ENCODE measurements at regions not wholly inside any gene's neighbourhood (a gene's known extent, or its start where the extent isn't known, plus 50 kb on each side); places are given as distances from the start of the nearest gene placed in this dataset.
"Not testable (repeated sequence)": the region's sequence is repeated elsewhere in the genome, so short reads cannot be mapped to it uniquely, and the experiment has no call there.

GRCh38 chr4:92234393-92235176 lies 69.2 kb upstream of the GRID2 start:
- Histone ChIP-seq H3K9me3 (replicated peaks) (peaks cover 3% of the 10 kb centered on the region; the same call in 1 of the 2 replicates), H3K27ac (peak overlapping the region; percentile 63), H3K36me3 (no peaks in the 10 kb centered on the region), H3K4me1 (peaks cover 21% of the 10 kb centered on the region), H3K4me3 (no peak overlapping the region), H3K27me3 (no peaks in the 10 kb centered on the region)
- peak; percentile 48 to 87 for DNase-seq

- Histone ChIP-seq H3K36me3 (no peaks in the 10 kb centered on the region), H3K27me3 (no peaks in the 10 kb centered on the region), H3K4me3 (no peak overlapping the region), H3K4me1 (peaks cover 21% of the 10 kb centered on the region), H3K27ac (peak overlapping the region; percentile 63; the same call in 1 of the 2 replicates), H3K9me3 (replicated peaks) (peaks cover 7% of the 10 kb centered on the region; the same call in 1 of the 2 replicates)
- DNase-seq: peak in 1 of 2 experiments; percentile 55
Measured at GRCh38 chr4:92235731-92236130, 68.0 kb upstream of the GRID2 start.

GRCh38 chr4:92236877-92237276 lies 66.9 kb upstream of the GRID2 start:
- DNase-seq: no peak
- H3K4me3 ChIP-seq: no peak overlapping the region
- peaks cover 21% of the 10 kb centered on the region for H3K4me1 ChIP-seq
- peaks cover 7% of the 10 kb centered on the region; the same call in 1 of the 2 replicates for H3K9me3 ChIP-seq (replicated peaks)
- H3K36me3 ChIP-seq: no peaks in the 10 kb centered on the region
- no peak overlapping the region for H3K27ac ChIP-seq
- no peaks in the 10 kb centered on the region for H3K27me3 ChIP-seq

- no peaks in the 10 kb centered on the region for H3K36me3 ChIP-seq
- no peaks in the 10 kb centered on the region for H3K27me3 ChIP-seq
- H3K4me1 ChIP-seq: peaks cover 21% of the 10 kb centered on the region
- no peak overlapping the region for H3K4me3 ChIP-seq
- H3K27ac ChIP-seq: no peak overlapping the region
- no peak for DNase-seq
- H3K9me3 ChIP-seq (replicated peaks): peaks cover 7% of the 10 kb centered on the region; the same call in 1 of the 2 replicates
Measured at GRCh38 chr4:92237559-92237958, 66.2 kb upstream of the GRID2 start.

- Histone ChIP-seq H3K4me3 (no peak overlapping the region), H3K27ac (no peak overlapping the region), H3K36me3 (no peaks in the 10 kb centered on the region), H3K9me3 (replicated peaks) (peaks cover 7% of the 10 kb centered on the region; the same call in 1 of the 2 replicates), H3K4me1 (no peaks in the 10 kb centered on the region), H3K27me3 (no peaks in the 10 kb centered on the region)
- no peak for DNase-seq
Measured at GRCh38 chr4:92241094-92241493, 62.7 kb upstream of the GRID2 start.

GRCh38 chr4:92246384-92246783 lies 57.4 kb upstream of the GRID2 start:
- Histone ChIP-seq H3K27ac (no peak overlapping the region), H3K36me3 (no peaks in the 10 kb centered on the region), H3K9me3 (replicated peaks) (no peaks in the 10 kb centered on the region), H3K4me1 (no peaks in the 10 kb centered on the region), H3K27me3 (no peaks in the 10 kb centered on the region), H3K4me3 (no peak overlapping the region)
- no peak for DNase-seq

GRCh38 chr4:92249541-92249940 lies 54.2 kb upstream of the GRID2 start:
- Histone ChIP-seq H3K27me3 (no peaks in the 10 kb centered on the region), H3K36me3 (no peaks in the 10 kb centered on the region), H3K9me3 (replicated peaks) (no peaks in the 10 kb centered on the region), H3K4me3 (no peak overlapping the region), H3K27ac (no peak overlapping the region), H3K4me1 (no peaks in the 10 kb centered on the region)
- no peak for DNase-seq

GRCh38 chr4:92251711-92252110 lies 52.1 kb upstream of the GRID2 start:
- Histone ChIP-seq H3K9me3 (replicated peaks) (no peaks in the 10 kb centered on the region), H3K27me3 (no peaks in the 10 kb centered on the region), H3K27ac (no peak overlapping the region), H3K36me3 (no peaks in the 10 kb centered on the region), H3K4me1 (no peaks in the 10 kb centered on the region), H3K4me3 (no peak overlapping the region)
- no peak for DNase-seq

GRCh38 chr4:92252358-92252757 lies 51.4 kb upstream of the GRID2 start:
- H3K27me3 ChIP-seq; H3K4me1 ChIP-seq; H3K36me3 ChIP-seq; H3K9me3 ChIP-seq (replicated peaks); DNase-seq; H3K27ac ChIP-seq; H3K4me3 ChIP-seq: not testable (repeated sequence)

- H3K36me3 ChIP-seq: no peaks in the 10 kb centered on the region
- DNase-seq: no peak
- no peaks in the 10 kb centered on the region for H3K4me1 ChIP-seq
- H3K27me3 ChIP-seq: no peaks in the 10 kb centered on the region
- H3K4me3 ChIP-seq: no peak overlapping the region
- no peaks in the 10 kb centered on the region for H3K9me3 ChIP-seq (replicated peaks)
- H3K27ac ChIP-seq: no peak overlapping the region
Measured at GRCh38 chr4:92252846-92253245, 50.9 kb upstream of the GRID2 start.

GRCh38 chr4:92253550-92253949 lies 50.2 kb upstream of the GRID2 start:
- Histone ChIP-seq H3K36me3 (no peaks in the 10 kb centered on the region), H3K4me1 (no peaks in the 10 kb centered on the region), H3K27me3 (no peaks in the 10 kb centered on the region), H3K27ac (no peak overlapping the region), H3K4me3 (no peak overlapping the region), H3K9me3 (replicated peaks) (no peaks in the 10 kb centered on the region)
- no peak for DNase-seq
